Upper lobe of left lung (tissue), 6 donors: ENCODE measurements at regions not wholly inside any gene's neighbourhood (a gene's known extent, or its start where the extent isn't known, plus 50 kb on each side); places are given as distances from the start of the nearest gene placed in this dataset.
A peak's percentile ranks its signal among the peaks of the same experiment; 100 is the strongest.
"Not testable (repeated sequence)": the region's sequence is repeated elsewhere in the genome, so short reads cannot be mapped to it uniquely, and the experiment has no call there.

Experiments used
- ATAC-seq, 2 donors: fragments of 200-7000 bp; cut with Tn5 transposase; one replicate each; pipeline ENCODE4 v1.9.1; 2022; ENCODE audit warnings: mild to moderate bottlenecking in 2 of 2, moderate library complexity in 2 of 2; ENCODE audit not compliant: low FRiP score in 2 of 2
- DNase-seq, 2 donors: peaks; one replicate each; pipeline ENCODE4 v3.0.0-alpha.2; 2019 to 2020
- H3K27ac ChIP-seq, 4 donors: fragments of 200-600 bp; sonication (generic); one replicate each; pipeline ENCODE4 v1.5.1; 2016 to 2019
- H3K27me3 ChIP-seq, 4 donors: fragments of 200-600 bp; sonication (generic); one replicate each; pipeline ENCODE4 v1.5.1; 2017 to 2019
- H3K36me3 ChIP-seq, 4 donors: fragments of 200-600 bp; sonication (generic); one replicate each; pipeline ENCODE4 v1.5.1; 2016 to 2019
- H3K4me1 ChIP-seq, 4 donors: fragments of 200-600 bp; sonication (generic); one replicate each; pipeline ENCODE4 v1.5.1; 2018 to 2019
- H3K4me3 ChIP-seq, 4 donors: fragments of 200-600 bp; sonication (generic); one replicate each; pipeline ENCODE4 v1.5.1; 2017 to 2019; ENCODE audit warnings: mild to moderate bottlenecking in 2 of 4, moderate library complexity in 1 of 4
- H3K9me3 ChIP-seq, 4 donors: fragments of 200-600 bp; sonication (generic); one replicate each; pipeline ENCODE4 v1.5.1; 2018 to 2019
- CTCF ChIP-seq, 6 experiments: fragments of 450-650 bp in 4 of 6; fragments of 200-600 bp in 2 of 6; sonication (generic) in 2 of 6; IDR thresholded peaks; one replicate each; pipeline ENCODE4 v1.5.1; 2016 to 2019; ENCODE audit warnings: antibody characterized with exemption in 6 of 6
- EP300 ChIP-seq, 4 donors: sonication (generic); formaldehyde crosslinking; IDR thresholded peaks; one replicate each; pipeline ENCODE4 v1.5.1; 2017; ENCODE audit warnings: antibody characterized with exemption in 4 of 4, control low read depth in 2 of 4
- POLR2A ChIP-seq, 4 donors: fragments of 450-650 bp; IDR thresholded peaks; one replicate each; pipeline ENCODE4 v1.5.1; 2016 to 2017; ENCODE audit warnings: antibody characterized with exemption in 4 of 4, mild to moderate bottlenecking in 2 of 4
- POLR2AphosphoS5 ChIP-seq, 2 donors: sonication (generic); formaldehyde crosslinking; IDR thresholded peaks; one replicate each; pipeline ENCODE4 v1.5.1; 2017; ENCODE audit warnings: antibody characterized with exemption in 2 of 2
- WGBS, 2 donors: methylation state at CpG; one replicate each; pipeline ENCODE4 v1.1.5; 2017 to 2018; 5-methylcytosine and 5-hydroxymethylcytosine counted together
- donor health status: DM: no; HTN: no; CAD: no; lungs with moderate emphysema.
- donor health status: DM: no; HTN: yes; CAD: no; lungs with severe emphysema.

- Histone ChIP-seq H3K4me1 (no peaks in the 10 kb centered on the region), H3K9me3 (peaks cover 0 to 6% (median 0%) of the 10 kb centered on the region in 4 donors), H3K4me3 (no peak overlapping the region), H3K27ac (no peak overlapping the region), H3K27me3 (no peaks in the 10 kb centered on the region), H3K36me3 (no peaks in the 10 kb centered on the region)
- TF ChIP-seq EP300 (IDR thresholded peaks at IDR 0.05) (no peak), CTCF (IDR thresholded peaks at IDR 0.05) (no peak), POLR2AphosphoS5 (IDR thresholded peaks at IDR 0.05) (no peak), POLR2A (IDR thresholded peaks at IDR 0.05) (no peak)
- 65 to 71% methylated on average over 2 of the region's 2 CpGs for WGBS, 2 donors
- DNase-seq (no peak), ATAC-seq (no peak)
These were observed 152.7 kb upstream of the FOXD4L5 start for GRCh38 chr9:65437724-65438123.

GRCh38 chr9:65435464-65435863 is 150.5 kb upstream of the FOXD4L5 start:
- Histone ChIP-seq H3K27me3 (no peaks in the 10 kb centered on the region), H3K36me3 (no peaks in the 10 kb centered on the region), H3K9me3 (peaks cover 0 to 20% (median 0%) of the 10 kb centered on the region in 4 donors), H3K4me1 (no peaks in the 10 kb centered on the region), H3K27ac (no peak overlapping the region), H3K4me3 (no peak overlapping the region)
- no peak for TF ChIP-seq CTCF (IDR thresholded peaks at IDR 0.05)
- no peak for TF ChIP-seq POLR2AphosphoS5 (IDR thresholded peaks at IDR 0.05)
- no peak for TF ChIP-seq EP300 (IDR thresholded peaks at IDR 0.05)
- no peak for TF ChIP-seq POLR2A (IDR thresholded peaks at IDR 0.05)
- DNase-seq (no peak), ATAC-seq (no peak)
- 82 to 97% methylated on average over 10 of the region's 10 CpGs for whole genome bisulfite sequencing, 2 donors

GRCh38 chr9:65432722-65433323 is 147.8 kb upstream of the FOXD4L5 start:
- ATAC-seq = peak in 1 of 2 donors; percentile 3
- H3K4me1 ChIP-seq = no peaks in the 10 kb centered on the region
- no peak overlapping the region for H3K4me3 ChIP-seq
- H3K36me3 ChIP-seq = no peaks in the 10 kb centered on the region
- no peak overlapping the region for H3K27ac ChIP-seq
- no peak for DNase-seq
- WGBS, 2 donors = 78 to 93% methylated on average over 6 of the region's 6 CpGs
- H3K27me3 ChIP-seq = no peaks in the 10 kb centered on the region
- H3K9me3 ChIP-seq = peaks cover 0 to 28% (median 0%) of the 10 kb centered on the region in 4 donors
- TF ChIP-seq POLR2A (IDR thresholded peaks at IDR 0.05) = no peak
- TF ChIP-seq EP300 (IDR thresholded peaks at IDR 0.05) = no peak
- TF ChIP-seq POLR2AphosphoS5 (IDR thresholded peaks at IDR 0.05) = no peak
- TF ChIP-seq CTCF (IDR thresholded peaks at IDR 0.05) = no peak

GRCh38 chr9:65432051-65432450 is 147.0 kb upstream of the FOXD4L5 start:
- Histone ChIP-seq H3K27ac (no peak overlapping the region), H3K4me1 (no peaks in the 10 kb centered on the region), H3K27me3 (no peaks in the 10 kb centered on the region), H3K9me3 (peaks cover 0 to 34% (median 0%) of the 10 kb centered on the region in 4 donors), H3K4me3 (no peak overlapping the region), H3K36me3 (no peaks in the 10 kb centered on the region)
- 78 to 87% methylated on average over 2 of the region's 2 CpGs for WGBS, 2 donors
- TF ChIP-seq POLR2AphosphoS5 (IDR thresholded peaks at IDR 0.05) = no peak
- no peak for TF ChIP-seq CTCF (IDR thresholded peaks at IDR 0.05)
- no peak for TF ChIP-seq EP300 (IDR thresholded peaks at IDR 0.05)
- TF ChIP-seq POLR2A (IDR thresholded peaks at IDR 0.05) = no peak
- no peak for DNase-seq
- ATAC-seq = no peak

- TF ChIP-seq POLR2A (IDR thresholded peaks at IDR 0.05) (no peak), POLR2AphosphoS5 (IDR thresholded peaks at IDR 0.05) (no peak), CTCF (IDR thresholded peaks at IDR 0.05) (no peak), EP300 (IDR thresholded peaks at IDR 0.05) (no peak)
- DNase-seq (no peak), ATAC-seq (no peak)
- Histone ChIP-seq H3K27me3 (no peaks in the 10 kb centered on the region), H3K4me1 (no peaks in the 10 kb centered on the region), H3K4me3 (no peak overlapping the region), H3K9me3 (peaks cover 0 to 49% (median 0%) of the 10 kb centered on the region in 4 donors), H3K36me3 (no peaks in the 10 kb centered on the region), H3K27ac (no peak overlapping the region)
- 67 to 74% methylated on average over 5 to 7 of the region's 7 CpGs for WGBS, 2 donors
These were observed 145.2 kb upstream of the FOXD4L5 start for GRCh38 chr9:65430221-65430620.

- not testable (repeated sequence) for ATAC-seq, DNase-seq, H3K27me3 ChIP-seq, H3K27ac ChIP-seq, H3K4me1 ChIP-seq, H3K36me3 ChIP-seq, H3K4me3 ChIP-seq
- H3K9me3 ChIP-seq = peaks cover 0 to 47% (median 0%) of the 10 kb centered on the region in 4 donors
- WGBS, 2 donors = 68 to 88% methylated on average over 3 of the region's 4 CpGs
These were observed 142.4 kb upstream of the FOXD4L5 start for GRCh38 chr9:65427361-65427760.

GRCh38 chr9:65426813-65427212 is 141.8 kb upstream of the FOXD4L5 start:
- H3K27me3 ChIP-seq, ATAC-seq, H3K27ac ChIP-seq, H3K4me3 ChIP-seq, H3K4me1 ChIP-seq, H3K36me3 ChIP-seq: not testable (repeated sequence)
- WGBS, 2 donors = 65 to 85% methylated on average over 5 to 9 of the region's 10 CpGs
- peaks cover 0 to 42% (median 0%) of the 10 kb centered on the region in 4 donors for H3K9me3 ChIP-seq
- DNase-seq = peak in 1 of 2 donors; percentile 37
